ENCODE measurements at regions not wholly inside any gene's neighbourhood (a gene's known extent, or its start where the extent isn't known, plus 50 kb on each side); places are given as distances from the start of the nearest gene placed in this dataset.

- no peaks in the 10 kb centered on the region for H3K36me3 ChIP-seq (ENCODE audit: control insufficient read depth in 1 of 2, insufficient read depth in 2 of 2, low read depth in 1 of 2, low read length in 2 of 2)
- H2BK12ac ChIP-seq (ENCODE audit: low read length in 2 of 2) = no peak overlapping the region
- no peak overlapping the region for H2AFZ ChIP-seq (ENCODE audit: low read depth, low read length)
- DNase-seq = no peak
- H2BK120ac ChIP-seq (ENCODE audit: low read depth, low read length) = no peak overlapping the region
- 98% methylated on average over 2 of the region's 2 CpGs for WGBS
- no peak overlapping the region for H4K91ac ChIP-seq (ENCODE audit: low read length)
- no peak overlapping the region for H3K18ac ChIP-seq (ENCODE audit: low read depth in 1 of 2, low read length in 2 of 2)
- no peak overlapping the region for H3K9ac ChIP-seq (ENCODE audit: low read length)
- no peak overlapping the region for H2AK5ac ChIP-seq (ENCODE audit: low read length, severe bottlenecking)
- H3K14ac ChIP-seq (ENCODE audit: low read length in 2 of 2) = no peak overlapping the region
- H2BK5ac ChIP-seq (ENCODE audit: low read depth, low read length, poor library complexity, severe bottlenecking) = no peak overlapping the region
- no peak overlapping the region for H3K4me2 ChIP-seq (ENCODE audit: low read length, poor library complexity, severe bottlenecking)
- H3K9me3 ChIP-seq (ENCODE audit: control insufficient read depth, low read length) = no peaks in the 10 kb centered on the region
- H4K8ac ChIP-seq (ENCODE audit: low read length) = no peak overlapping the region
- H3K27me3 ChIP-seq (ENCODE audit: control insufficient read depth in 1 of 2, insufficient read depth in 1 of 2, low read length in 2 of 2) = no peaks in the 10 kb centered on the region
- no peak overlapping the region for H3K4me3 ChIP-seq (ENCODE audit: insufficient read depth in 1 of 2, low read depth in 1 of 2, low read length in 2 of 2)
- no peak overlapping the region for H3K4ac ChIP-seq (ENCODE audit: low read depth in 1 of 2, low read length in 2 of 2)
- H3K23ac ChIP-seq (ENCODE audit: low read length in 2 of 2) = no peak overlapping the region
- no peak overlapping the region for H2BK15ac ChIP-seq (ENCODE audit: low read depth, poor library complexity, severe bottlenecking)
- no peaks in the 10 kb centered on the region for H3K79me1 ChIP-seq (replicated peaks; ENCODE audit: low read length, poor library complexity, severe bottlenecking)
- no peak overlapping the region for H3K27ac ChIP-seq (ENCODE audit: low read length, poor library complexity, severe bottlenecking)
- H3K4me1 ChIP-seq (ENCODE audit: control insufficient read depth, insufficient read depth, low read depth, low read length) = no peaks in the 10 kb centered on the region
These were observed 855.9 kb upstream of the KLHL1 start for GRCh38 chr13:70964124-70964523.

- 35% methylated on average over 2 of the region's 9 CpGs for WGBS
- Histone ChIP-seq H3K36me3 (ENCODE audit: control insufficient read depth in 1 of 2, insufficient read depth in 2 of 2, low read depth in 1 of 2, low read length in 2 of 2) (no peaks in the 10 kb centered on the region), H3K79me1 (replicated peaks; ENCODE audit: low read length, poor library complexity, severe bottlenecking) (no peaks in the 10 kb centered on the region), H3K27me3 (ENCODE audit: control insufficient read depth in 1 of 2, insufficient read depth in 1 of 2, low read length in 2 of 2) (no peaks in the 10 kb centered on the region), H2BK120ac (ENCODE audit: low read depth, low read length) (no peak overlapping the region), H3K4ac (ENCODE audit: low read depth in 1 of 2, low read length in 2 of 2) (no peak overlapping the region), H2AK5ac (ENCODE audit: low read length, severe bottlenecking) (no peak overlapping the region), H4K8ac (ENCODE audit: low read length) (no peak overlapping the region), H3K23ac (ENCODE audit: low read length in 2 of 2) (no peak overlapping the region), H3K27ac (ENCODE audit: low read length, poor library complexity, severe bottlenecking) (no peak overlapping the region), H3K14ac (ENCODE audit: low read length in 2 of 2) (no peak overlapping the region), H2BK5ac (ENCODE audit: low read depth, low read length, poor library complexity, severe bottlenecking) (no peak overlapping the region), H4K91ac (ENCODE audit: low read length) (no peak overlapping the region), H2AFZ (ENCODE audit: low read depth, low read length) (no peak overlapping the region), H3K4me1 (ENCODE audit: control insufficient read depth, insufficient read depth, low read depth, low read length) (no peaks in the 10 kb centered on the region), H3K4me2 (ENCODE audit: low read length, poor library complexity, severe bottlenecking) (no peak overlapping the region), H3K4me3 (ENCODE audit: insufficient read depth in 1 of 2, low read depth in 1 of 2, low read length in 2 of 2) (no peak overlapping the region), H2BK12ac (ENCODE audit: low read length in 2 of 2) (no peak overlapping the region), H2BK15ac (ENCODE audit: low read depth, poor library complexity, severe bottlenecking) (no peak overlapping the region), H3K18ac (ENCODE audit: low read depth in 1 of 2, low read length in 2 of 2) (no peak overlapping the region), H3K9ac (ENCODE audit: low read length) (peak overlapping the region; percentile 33), H3K9me3 (ENCODE audit: control insufficient read depth, low read length) (no peaks in the 10 kb centered on the region)
- DNase-seq = peak; percentile 50
These were observed 852.7 kb upstream of the KLHL1 start for GRCh38 chr13:70960841-70961443.

GRCh38 chr13:70959035-70959775 lies 851.0 kb upstream of the KLHL1 start:
- Histone ChIP-seq H3K79me1 (replicated peaks; ENCODE audit: low read length, poor library complexity, severe bottlenecking) (no peaks in the 10 kb centered on the region), H2AK5ac (ENCODE audit: low read length, severe bottlenecking) (no peak overlapping the region), H3K4me1 (ENCODE audit: control insufficient read depth, insufficient read depth, low read depth, low read length) (no peaks in the 10 kb centered on the region), H3K4me3 (ENCODE audit: insufficient read depth in 1 of 2, low read depth in 1 of 2, low read length in 2 of 2) (no peak overlapping the region), H3K14ac (ENCODE audit: low read length in 2 of 2) (no peak overlapping the region), H2BK12ac (ENCODE audit: low read length in 2 of 2) (no peak overlapping the region), H3K27ac (ENCODE audit: low read length, poor library complexity, severe bottlenecking) (no peak overlapping the region), H3K36me3 (ENCODE audit: control insufficient read depth in 1 of 2, insufficient read depth in 2 of 2, low read depth in 1 of 2, low read length in 2 of 2) (no peaks in the 10 kb centered on the region), H3K18ac (ENCODE audit: low read depth in 1 of 2, low read length in 2 of 2) (no peak overlapping the region), H4K91ac (ENCODE audit: low read length) (no peak overlapping the region), H3K23ac (ENCODE audit: low read length in 2 of 2) (no peak overlapping the region), H2BK120ac (ENCODE audit: low read depth, low read length) (no peak overlapping the region), H3K4ac (ENCODE audit: low read depth in 1 of 2, low read length in 2 of 2) (no peak overlapping the region), H2BK15ac (ENCODE audit: low read depth, poor library complexity, severe bottlenecking) (no peak overlapping the region), H3K9me3 (ENCODE audit: control insufficient read depth, low read length) (no peaks in the 10 kb centered on the region), H3K27me3 (ENCODE audit: control insufficient read depth in 1 of 2, insufficient read depth in 1 of 2, low read length in 2 of 2) (no peaks in the 10 kb centered on the region), H4K8ac (ENCODE audit: low read length) (no peak overlapping the region), H3K4me2 (ENCODE audit: low read length, poor library complexity, severe bottlenecking) (no peak overlapping the region), H3K9ac (ENCODE audit: low read length) (no peak overlapping the region), H2BK5ac (ENCODE audit: low read depth, low read length, poor library complexity, severe bottlenecking) (no peak overlapping the region), H2AFZ (ENCODE audit: low read depth, low read length) (no peak overlapping the region)
- peak; percentile 51 for DNase-seq
- WGBS = 68% methylated on average over 4 of the region's 4 CpGs

DNA sequence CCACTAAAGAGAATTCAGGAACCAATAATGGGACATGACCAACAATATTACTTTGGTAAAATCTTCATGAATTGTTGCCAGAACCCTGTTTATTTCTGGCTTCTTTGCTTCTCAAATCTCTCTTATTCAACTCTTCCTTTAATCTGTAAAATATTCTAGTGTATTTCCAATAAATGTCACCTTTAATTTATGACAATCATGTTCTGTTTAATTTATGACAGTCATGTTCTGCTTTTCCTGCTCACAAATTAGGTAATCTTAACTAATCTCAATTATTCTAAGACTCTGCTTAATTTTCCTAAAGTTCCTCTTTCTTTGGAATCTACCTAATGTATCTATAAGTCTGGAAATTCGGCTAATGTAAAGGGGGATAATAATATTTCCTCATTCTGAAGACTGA lies 847.6 kb upstream of the KLHL1 start:
- H2AK5ac ChIP-seq (ENCODE audit: low read length, severe bottlenecking) = no peak overlapping the region
- no peak overlapping the region for H3K27ac ChIP-seq (ENCODE audit: low read length, poor library complexity, severe bottlenecking)

More for the DNA sequence above, 847.6 kb upstream of the KLHL1 start:
- Histone ChIP-seq H3K18ac (ENCODE audit: low read depth in 1 of 2, low read length in 2 of 2) (no peak overlapping the region), H4K8ac (ENCODE audit: low read length) (no peak overlapping the region), H3K36me3 (ENCODE audit: control insufficient read depth in 1 of 2, insufficient read depth in 2 of 2, low read depth in 1 of 2, low read length in 2 of 2) (no peaks in the 10 kb centered on the region), H3K4me1 (ENCODE audit: control insufficient read depth, insufficient read depth, low read depth, low read length) (no peaks in the 10 kb centered on the region), H3K79me1 (replicated peaks; ENCODE audit: low read length, poor library complexity, severe bottlenecking) (no peaks in the 10 kb centered on the region), H3K9ac (ENCODE audit: low read length) (no peak overlapping the region), H4K91ac (ENCODE audit: low read length) (no peak overlapping the region), H3K27me3 (ENCODE audit: control insufficient read depth in 1 of 2, insufficient read depth in 1 of 2, low read length in 2 of 2) (no peaks in the 10 kb centered on the region), H2BK5ac (ENCODE audit: low read depth, low read length, poor library complexity, severe bottlenecking) (no peak overlapping the region), H2BK120ac (ENCODE audit: low read depth, low read length) (no peak overlapping the region), H3K23ac (ENCODE audit: low read length in 2 of 2) (no peak overlapping the region), H3K14ac (ENCODE audit: low read length in 2 of 2) (no peak overlapping the region), H2BK15ac (ENCODE audit: low read depth, poor library complexity, severe bottlenecking) (no peak overlapping the region), H2BK12ac (ENCODE audit: low read length in 2 of 2) (no peak overlapping the region), H3K4ac (ENCODE audit: low read depth in 1 of 2, low read length in 2 of 2) (no peak overlapping the region), H3K4me3 (ENCODE audit: insufficient read depth in 1 of 2, low read depth in 1 of 2, low read length in 2 of 2) (no peak overlapping the region), H3K9me3 (ENCODE audit: control insufficient read depth, low read length) (no peaks in the 10 kb centered on the region), H2AFZ (ENCODE audit: low read depth, low read length) (no peak overlapping the region), H3K4me2 (ENCODE audit: low read length, poor library complexity, severe bottlenecking) (no peak overlapping the region)
- WGBS = no CpG with 5 or more reads among the region's 1 CpG
- DNase-seq = no peak
